Lung microvascular endothelial cell (primary cell): ENCODE measurements at regions not wholly inside any gene's neighbourhood (a gene's known extent, or its start where the extent isn't known, plus 50 kb on each side); places are given as distances from the start of the nearest gene placed in this dataset.

ENCODE experiments used
- DNase-seq, 2 donors: peaks; one replicate each; pipeline versions ENCODE4 v3.0.0 to v3.0.0-alpha.2; 2010; ENCODE audit warnings: low read depth in 2 of 2

- DNase-seq = peak in 1 of 2 donors; percentile 41
These were observed 277.8 kb upstream of the NEBL start for GRCh38 chr10:21174715-21175495.

GRCh38 chr10:21173802-21174714, 276.9 kb upstream of the NEBL start:
- peak; percentile 39 to 52 for DNase-seq

- DNase-seq = peak; percentile 34 to 49
These were observed 276.1 kb upstream of the NEBL start for GRCh38 chr10:21172930-21173801.

- no peak for DNase-seq
These were observed 275.4 kb upstream of the NEBL start for GRCh38 chr10:21172542-21172929.

- no peak for DNase-seq
These were observed 274.9 kb upstream of the NEBL start for GRCh38 chr10:21171936-21172541.

GRCh38 chr10:21171197-21171935, 274.3 kb upstream of the NEBL start:
- peak in 1 of 2 donors; percentile 16 for DNase-seq

- DNase-seq = peak in 1 of 2 donors; percentile 15
These were observed 273.1 kb upstream of the NEBL start for GRCh38 chr10:21170216-21170615.

GRCh38 chr10:21169271-21169670, 272.2 kb upstream of the NEBL start:
- DNase-seq = no peak

GRCh38 chr10:21167288-21168010, 270.3 kb upstream of the NEBL start:
- no peak for DNase-seq

- no peak for DNase-seq
These were observed 269.6 kb upstream of the NEBL start for GRCh38 chr10:21166557-21167287.

- no peak for DNase-seq
These were observed 268.4 kb upstream of the NEBL start for GRCh38 chr10:21165489-21165888.

GRCh38 chr10:21164687-21165086, 267.6 kb upstream of the NEBL start:
- DNase-seq = peak in 1 of 2 donors; percentile 67

- no peak for DNase-seq
These were observed 265.8 kb upstream of the NEBL start for GRCh38 chr10:21162948-21163347.

GRCh38 chr10:21161647-21162046, 264.5 kb upstream of the NEBL start:
- no peak for DNase-seq

GRCh38 chr10:21161090-21161625, 264.0 kb upstream of the NEBL start:
- no peak for DNase-seq

GRCh38 chr10:21160116-21160515, 263.0 kb upstream of the NEBL start:
- no peak for DNase-seq

- DNase-seq = no peak
These were observed 262.6 kb upstream of the NEBL start for GRCh38 chr10:21159669-21160068.

GRCh38 chr10:21158301-21158700, 261.2 kb upstream of the NEBL start:
- DNase-seq = no peak

GRCh38 chr10:21157664-21158063, 260.6 kb upstream of the NEBL start:
- DNase-seq = no peak
